Breast epithelium (tissue), 4 donors: ENCODE measurements at regions not wholly inside any gene's neighbourhood (a gene's known extent, or its start where the extent isn't known, plus 50 kb on each side); places are given as distances from the start of the nearest gene placed in this dataset.

Source experiments
- DNase-seq, 2 donors: peaks; one replicate each; pipeline ENCODE4 v3.0.0-alpha.2; 2019; ENCODE audit warnings: low spot score in 2 of 2
- H3K27ac ChIP-seq, 2 donors: fragments of 200-600 bp; sonication (generic) in 1 of 2; one replicate each; pipeline ENCODE4 v1.5.1; 2016 to 2019; ENCODE audit warnings: mild to moderate bottlenecking in 1 of 2
- H3K27me3 ChIP-seq, 2 donors: fragments of 200-600 bp; sonication (generic) in 1 of 2; one replicate each; pipeline versions ENCODE4 v1.5.1 to v1.6.0; 2017 to 2019; ENCODE audit warnings: control low read depth in 1 of 2, mild to moderate bottlenecking in 1 of 2
- H3K36me3 ChIP-seq: fragments of 200-600 bp; one replicate; pipeline ENCODE4 v1.5.1; 2019
- H3K4me1 ChIP-seq, 2 donors: fragments of 200-600 bp; sonication (generic); one replicate each; pipeline ENCODE4 v1.5.1; 2016 to 2019; ENCODE audit warnings: control low read depth in 1 of 2
- H3K4me3 ChIP-seq, 3 donors: fragments of 200-600 bp; sonication (generic); 1 replicate in 2 of 3; 2 replicates in 1 of 3; pipeline ENCODE4 v1.5.1; 2016 to 2019; ENCODE audit warnings: mild to moderate bottlenecking in 3 of 3, moderate library complexity in 2 of 3
- H3K9me3 ChIP-seq, 2 donors: fragments of 200-600 bp; sonication (generic) in 1 of 2; one replicate each; pipeline ENCODE4 v1.5.1; 2016 to 2019; ENCODE audit warnings: control low read depth in 1 of 2
- CTCF ChIP-seq, 3 donors: fragments of 450-650 bp; IDR thresholded peaks; one replicate each; pipeline ENCODE4 v1.5.1; 2016 to 2017; ENCODE audit warnings: antibody characterized with exemption in 3 of 3, mild to moderate bottlenecking in 3 of 3, moderate library complexity in 3 of 3
- POLR2A ChIP-seq: fragments of 450-650 bp; IDR thresholded peaks from one replicate; pipeline ENCODE4 v1.6.1; 2016; ENCODE audit warnings: antibody characterized with exemption, mild to moderate bottlenecking, moderate library complexity
- POLR2AphosphoS5 ChIP-seq, 3 donors: sonication (generic); formaldehyde crosslinking; IDR thresholded peaks; one replicate each; pipeline ENCODE4 v1.6.1; 2017; ENCODE audit warnings: antibody characterized with exemption in 3 of 3
- intact Hi-C: fragments of 100-400 bp; cut with DNase I; formaldehyde crosslinking; loops from one replicate; pipeline ENCODE4 v1.15.1; 2023; ENCODE audit warnings: low total_unique reads

- Histone ChIP-seq H3K36me3 (no peaks in the 10 kb centered on the region), H3K4me3 (no peak overlapping the region), H3K4me1 (no peaks in the 10 kb centered on the region), H3K27ac (no peak overlapping the region), H3K27me3 (no peaks in the 10 kb centered on the region), H3K9me3 (peaks cover 0 to 36% of the 10 kb centered on the region in 2 donors)
- DNase-seq: no peak
- intact Hi-C loops: no loop called here
- no peak for TF ChIP-seq CTCF (IDR thresholded peaks at IDR 0.05)
- no peak for TF ChIP-seq POLR2AphosphoS5 (IDR thresholded peaks at IDR 0.05)
- TF ChIP-seq POLR2A: no peak
Measured at GRCh38 chr6:126258150-126258549, 81.8 kb upstream of the CENPW start.

GRCh38 chr6:126261792-126262421 is 78.0 kb upstream of the CENPW start:
- intact Hi-C loops: no loop called here
- Histone ChIP-seq H3K27me3 (no peaks in the 10 kb centered on the region), H3K36me3 (no peaks in the 10 kb centered on the region), H3K9me3 (peaks cover 0 to 31% of the 10 kb centered on the region in 2 donors), H3K4me3 (no peak overlapping the region), H3K4me1 (no peaks in the 10 kb centered on the region), H3K27ac (no peak overlapping the region)
- DNase-seq: no peak
- TF ChIP-seq POLR2A (no peak), CTCF (IDR thresholded peaks at IDR 0.05) (no peak), POLR2AphosphoS5 (IDR thresholded peaks at IDR 0.05) (no peak)

- Histone ChIP-seq H3K27ac (no peak overlapping the region), H3K9me3 (peaks cover 0 to 21% of the 10 kb centered on the region in 2 donors), H3K36me3 (no peaks in the 10 kb centered on the region), H3K4me1 (no peaks in the 10 kb centered on the region), H3K27me3 (no peaks in the 10 kb centered on the region), H3K4me3 (no peak overlapping the region)
- intact Hi-C loops: no loop called here
- no peak for DNase-seq
- TF ChIP-seq POLR2A: no peak
- no peak for TF ChIP-seq POLR2AphosphoS5 (IDR thresholded peaks at IDR 0.05)
- no peak for TF ChIP-seq CTCF (IDR thresholded peaks at IDR 0.05)
Measured at GRCh38 chr6:126264265-126264664, 75.7 kb upstream of the CENPW start.

GRCh38 chr6:126266664-126267063 is 73.3 kb upstream of the CENPW start:
- intact Hi-C loops: no loop called here
- peaks cover 0 to under 1% of the 10 kb centered on the region in 2 donors for H3K9me3 ChIP-seq
- H3K4me1 ChIP-seq: no peaks in the 10 kb centered on the region
- no peaks in the 10 kb centered on the region for H3K27me3 ChIP-seq
- no peak overlapping the region for H3K27ac ChIP-seq
- TF ChIP-seq POLR2A: no peak
- no peak for TF ChIP-seq POLR2AphosphoS5 (IDR thresholded peaks at IDR 0.05)
- no peak for DNase-seq
- no peaks in the 10 kb centered on the region for H3K36me3 ChIP-seq
- no peak overlapping the region for H3K4me3 ChIP-seq

- no peak for DNase-seq
- TF ChIP-seq CTCF (IDR thresholded peaks at IDR 0.05) (no peak), POLR2AphosphoS5 (IDR thresholded peaks at IDR 0.05) (no peak), POLR2A (no peak)
- H3K27ac ChIP-seq: no peak overlapping the region
- intact Hi-C loops: no loop called here
- no peaks in the 10 kb centered on the region for H3K4me1 ChIP-seq
- no peaks in the 10 kb centered on the region for H3K9me3 ChIP-seq
- no peak overlapping the region for H3K4me3 ChIP-seq
- no peaks in the 10 kb centered on the region for H3K36me3 ChIP-seq
- no peaks in the 10 kb centered on the region for H3K27me3 ChIP-seq
Measured at GRCh38 chr6:126267626-126268025, 72.3 kb upstream of the CENPW start.

- Histone ChIP-seq H3K27me3 (no peaks in the 10 kb centered on the region), H3K9me3 (no peaks in the 10 kb centered on the region), H3K4me1 (no peaks in the 10 kb centered on the region), H3K27ac (no peak overlapping the region), H3K4me3 (no peak overlapping the region), H3K36me3 (no peaks in the 10 kb centered on the region)
- DNase-seq: no peak
- TF ChIP-seq POLR2AphosphoS5 (IDR thresholded peaks at IDR 0.05) (no peak), CTCF (IDR thresholded peaks at IDR 0.05) (no peak), POLR2A (no peak)
- intact Hi-C loops: no loop called here
Measured at GRCh38 chr6:126268092-126268491, 71.8 kb upstream of the CENPW start.
